Caco-2 (cell line): ENCODE measurements at regions not wholly inside any gene's neighbourhood (a gene's known extent, or its start where the extent isn't known, plus 50 kb on each side); places are given as distances from the start of the nearest gene placed in this dataset.

ENCODE experiments used
- BruUV-seq: library from RNA; stranded (reverse); fragments of 400-500 nt; replicated peaks from 2 replicates; lab custom pipeline; 2021; lab: Mats Ljungman, UMichigan
- CTCF ChIA-PET: fragments of 300-600 bp; sonication (Branson Sonifier 250); formaldehyde crosslinking; loops from one replicate; lab custom pipeline; 2022; ENCODE audit warnings: antibody characterized with exemption; lab: Charles Lee
- POLR2A ChIA-PET: fragments of 300-600 bp; sonication (Branson Sonifier 250); formaldehyde crosslinking; loops from one replicate; lab custom pipeline; 2022; ENCODE audit warnings: antibody characterized with exemption; lab: Charles Lee
- DNase-seq, 2 experiments: peaks; one replicate each; pipeline versions ENCODE4 v3.0.0 to v3.0.0-alpha.2; 2020 to 2022
- H3K27me3 ChIP-seq: replicated peaks from 2 replicates; pipeline ENCODE4 v1.6.0; 2011; ENCODE audit warnings: low read length; ENCODE audit not compliant: control insufficient read depth, insufficient read depth
- H3K36me3 ChIP-seq: 2 replicates; pipeline ENCODE4 v1.5.1; 2011; ENCODE audit warnings: low read length; ENCODE audit not compliant: control insufficient read depth, insufficient read depth
- H3K4me1 ChIP-seq: fragments of 250-450 bp; sonication (Bioruptor Pico); 2 replicates; pipeline ENCODE4 v1.5.1; 2020; ENCODE audit warnings: mild to moderate bottlenecking
- H3K4me3 ChIP-seq: 2 replicates; pipeline ENCODE4 v1.5.1; 2011; ENCODE audit warnings: low read depth, mild to moderate bottlenecking, control low read depth, low read length
- H3K9me3 ChIP-seq: fragments of 250-450 bp; sonication (Bioruptor Pico); 2 replicates; pipeline ENCODE4 v1.5.1; 2020; ENCODE audit warnings: mild to moderate bottlenecking, moderate library complexity
- H3K27ac Mint-ChIP-seq: one replicate; pipeline ENCODE4 v1.8.0; 2022; ENCODE audit warnings: mixed read lengths; ENCODE audit not compliant: unreplicated experiment
- H3K27me3 Mint-ChIP-seq: one replicate; pipeline ENCODE4 v1.8.0; 2022; ENCODE audit warnings: mixed read lengths; ENCODE audit not compliant: insufficient read depth, unreplicated experiment
- H3K36me3 Mint-ChIP-seq: one replicate; pipeline ENCODE4 v1.8.0; 2022; ENCODE audit warnings: mild to moderate bottlenecking, mixed read lengths; ENCODE audit not compliant: insufficient read depth, unreplicated experiment
- H3K4me1 Mint-ChIP-seq: one replicate; pipeline ENCODE4 v1.8.0; 2022; ENCODE audit warnings: low read depth, mixed read lengths; ENCODE audit not compliant: unreplicated experiment
- H3K4me3 Mint-ChIP-seq: one replicate; pipeline ENCODE4 v1.8.0; 2022; ENCODE audit warnings: mild to moderate bottlenecking, moderate library complexity, mixed read lengths; ENCODE audit not compliant: unreplicated experiment
- H3K9me3 Mint-ChIP-seq: one replicate; pipeline ENCODE4 v1.8.0; 2022; ENCODE audit warnings: mixed read lengths; ENCODE audit not compliant: unreplicated experiment
- CTCF ChIP-seq, 2 experiments: fragments of 200-600 bp in 1 of 2; IDR thresholded peaks; 1 replicate in 1 of 2; 2 replicates in 1 of 2; pipeline versions ENCODE4 v1.5.1 to v1.8.0; 2011 to 2022; ENCODE audit warnings: antibody characterized with exemption in 1 of 2, control low read depth in 1 of 2, inconsistent platforms in 1 of 2, low read depth in 1 of 2, low read length in 1 of 2, mild to moderate bottlenecking in 1 of 2, moderate library complexity in 1 of 2; ENCODE audit not compliant: insufficient read depth in 1 of 2, severe bottlenecking in 1 of 2, unreplicated experiment in 1 of 2
- intact Hi-C: fragments of 100-400 bp; cut with micrococcal nuclease; formaldehyde crosslinking; loops from one replicate; pipeline ENCODE4 v1.10.0; 2022; ENCODE audit not compliant: unreplicated experiment

GRCh38 chr18:44342946-44343345, 337.7 kb upstream of the SETBP1 start:
- Mint-ChIP-seq H3K4me3 (no peak overlapping the region), H3K36me3 (no peaks in the 10 kb centered on the region), H3K9me3 (peaks cover 8% of the 10 kb centered on the region), H3K27ac (no peak overlapping the region), H3K4me1 (no peaks in the 10 kb centered on the region), H3K27me3 (no peaks in the 10 kb centered on the region)
- Histone ChIP-seq H3K4me1 (no peaks in the 10 kb centered on the region), H3K36me3 (no peaks in the 10 kb centered on the region), H3K9me3 (no peaks in the 10 kb centered on the region), H3K4me3 (no peak overlapping the region), H3K27me3 (no peaks in the 10 kb centered on the region)
- ChIA-PET CTCF (no interaction called here), POLR2A (no interaction called here)
- intact Hi-C loops: no loop called here
- no TSS peak for BruUV-seq
- no peak for TF ChIP-seq CTCF (IDR thresholded peaks at IDR 0.05; ENCODE audit: insufficient read depth in 1 of 2, low read depth in 1 of 2, low read length in 1 of 2, severe bottlenecking in 1 of 2, unreplicated experiment in 1 of 2)
- no peak for DNase-seq

GRCh38 chr18:44343570-44343969, 337.1 kb upstream of the SETBP1 start:
- intact Hi-C loops: no loop called here
- H3K27ac Mint-ChIP-seq: no peak overlapping the region
- Histone ChIP-seq H3K9me3 (no peaks in the 10 kb centered on the region), H3K4me1 (no peaks in the 10 kb centered on the region), H3K4me3 (no peak overlapping the region), H3K27me3 (no peaks in the 10 kb centered on the region), H3K36me3 (no peaks in the 10 kb centered on the region)
- no peaks in the 10 kb centered on the region for H3K27me3 Mint-ChIP-seq
- TF ChIP-seq CTCF (IDR thresholded peaks at IDR 0.05; ENCODE audit: insufficient read depth in 1 of 2, low read depth in 1 of 2, low read length in 1 of 2, severe bottlenecking in 1 of 2, unreplicated experiment in 1 of 2): no peak
- no peak for DNase-seq
- H3K4me1 Mint-ChIP-seq: no peaks in the 10 kb centered on the region
- no peaks in the 10 kb centered on the region for H3K36me3 Mint-ChIP-seq
- H3K9me3 Mint-ChIP-seq: peaks cover 2% of the 10 kb centered on the region
- H3K4me3 Mint-ChIP-seq: no peak overlapping the region
- ChIA-PET CTCF (no interaction called here), POLR2A (no interaction called here)
- BruUV-seq: no TSS peak

GRCh38 chr18:44356566-44357157, 324.0 kb upstream of the SETBP1 start:
- no peak overlapping the region for H3K27ac Mint-ChIP-seq

More at GRCh38 chr18:44356566-44357157, 324.0 kb upstream of the SETBP1 start:
- Histone ChIP-seq H3K4me1 (no peaks in the 10 kb centered on the region), H3K36me3 (no peaks in the 10 kb centered on the region), H3K9me3 (no peaks in the 10 kb centered on the region), H3K27me3 (no peaks in the 10 kb centered on the region), H3K4me3 (no peak overlapping the region)
- ChIA-PET CTCF (no interaction called here), POLR2A (no interaction called here)
- intact Hi-C loops: no loop called here
- H3K9me3 Mint-ChIP-seq: no peaks in the 10 kb centered on the region
- no TSS peak for BruUV-seq
- DNase-seq: no peak
- H3K4me1 Mint-ChIP-seq: no peaks in the 10 kb centered on the region
- H3K36me3 Mint-ChIP-seq: no peaks in the 10 kb centered on the region
- peaks cover 2% of the 10 kb centered on the region for H3K27me3 Mint-ChIP-seq
- TF ChIP-seq CTCF (IDR thresholded peaks at IDR 0.05; ENCODE audit: insufficient read depth in 1 of 2, low read depth in 1 of 2, low read length in 1 of 2, severe bottlenecking in 1 of 2, unreplicated experiment in 1 of 2): no peak
- H3K4me3 Mint-ChIP-seq: no peak overlapping the region
